Tibial nerve (tissue), 4 donors: ENCODE measurements at regions not wholly inside any gene's neighbourhood (a gene's known extent, or its start where the extent isn't known, plus 50 kb on each side); places are given as distances from the start of the nearest gene placed in this dataset.

Source experiments
- DNase-seq, 2 donors: peaks; one replicate each; pipeline ENCODE4 v3.0.0-alpha.2; 2019; ENCODE audit warnings: low spot score in 2 of 2
- H3K27ac ChIP-seq, 4 donors: fragments of 200-600 bp; sonication (generic) in 3 of 4; one replicate each; pipeline ENCODE4 v1.5.1; 2017 to 2019; ENCODE audit warnings: mild to moderate bottlenecking in 1 of 4
- H3K27me3 ChIP-seq, 2 donors: fragments of 200-600 bp; sonication (generic) in 1 of 2; one replicate each; pipeline versions ENCODE4 v1.5.1 to v1.6.0; 2017 to 2019
- H3K36me3 ChIP-seq, 3 donors: fragments of 200-600 bp; sonication (generic); one replicate each; pipeline ENCODE4 v1.5.1; 2018 to 2019
- H3K4me1 ChIP-seq, 4 donors: fragments of 200-600 bp; sonication (generic) in 3 of 4; one replicate each; pipeline ENCODE4 v1.5.1; 2017 to 2019
- H3K4me3 ChIP-seq, 4 donors: fragments of 200-600 bp; sonication (generic) in 3 of 4; one replicate each; pipeline ENCODE4 v1.5.1; 2017 to 2019; ENCODE audit warnings: mild to moderate bottlenecking in 1 of 4, moderate library complexity in 1 of 4
- H3K9me3 ChIP-seq, 4 donors: fragments of 200-600 bp; sonication (generic) in 3 of 4; one replicate each; pipeline ENCODE4 v1.5.1; 2017 to 2019
- EP300 ChIP-seq, 2 donors: sonication (generic); formaldehyde crosslinking; IDR thresholded peaks; one replicate each; pipeline ENCODE4 v1.6.1; 2017; ENCODE audit warnings: antibody characterized with exemption in 2 of 2, mild to moderate bottlenecking in 1 of 2
- POLR2A ChIP-seq, 2 donors: fragments of 450-650 bp; IDR thresholded peaks; one replicate each; pipeline ENCODE4 v1.6.1; 2017; ENCODE audit warnings: antibody characterized with exemption in 2 of 2, mild to moderate bottlenecking in 2 of 2, moderate library complexity in 2 of 2
- WGBS, 2 donors: methylation state at CpG; one replicate each; pipeline ENCODE4 v1.1.5; 2018; 5-methylcytosine and 5-hydroxymethylcytosine counted together
- TF ChIP-seq, protein P1 (sequence below), 5 experiments: fragments of 200-600 bp in 3 of 5; fragments of 450-650 bp in 2 of 5; sonication (generic) in 3 of 5; IDR thresholded peaks; one replicate each; pipeline ENCODE4 v1.5.1; 2016 to 2019; ENCODE audit warnings: antibody characterized with exemption in 5 of 5, mild to moderate bottlenecking in 3 of 5, moderate library complexity in 2 of 5

DNA sequence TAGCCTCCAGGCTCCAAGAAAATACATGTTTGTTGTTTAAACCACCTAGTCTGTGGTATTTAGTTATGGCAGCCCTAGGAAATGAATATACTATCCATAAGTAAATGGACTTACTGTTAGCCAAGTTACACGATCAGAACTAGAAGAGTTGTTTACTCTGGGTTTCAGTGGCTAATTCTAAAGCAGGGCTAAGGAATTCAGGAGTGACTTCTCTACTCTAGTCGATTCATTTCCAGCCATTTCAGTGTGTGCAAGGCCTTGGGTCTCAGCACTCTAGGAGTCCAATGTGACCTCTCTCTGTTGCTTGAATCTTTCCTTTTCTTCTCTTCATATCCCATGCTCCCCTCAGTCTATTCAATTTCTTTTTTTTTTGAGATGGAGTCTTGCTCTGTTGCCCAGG lies 66.7 kb downstream of the BHLHE40 start:
- Histone ChIP-seq H3K9me3 (peaks cover 0 to 3% (median 0%) of the 10 kb centered on the region in 4 donors), H3K4me3 (no peak overlapping the region), H3K27ac (no peak overlapping the region), H3K4me1 (no peaks in the 10 kb centered on the region), H3K36me3 (no peaks in the 10 kb centered on the region), H3K27me3 (no peaks in the 10 kb centered on the region)
- TF ChIP-seq EP300 (IDR thresholded peaks at IDR 0.05) (no peak), POLR2A (IDR thresholded peaks at IDR 0.05) (no peak)
- TF ChIP-seq, protein P1, sequence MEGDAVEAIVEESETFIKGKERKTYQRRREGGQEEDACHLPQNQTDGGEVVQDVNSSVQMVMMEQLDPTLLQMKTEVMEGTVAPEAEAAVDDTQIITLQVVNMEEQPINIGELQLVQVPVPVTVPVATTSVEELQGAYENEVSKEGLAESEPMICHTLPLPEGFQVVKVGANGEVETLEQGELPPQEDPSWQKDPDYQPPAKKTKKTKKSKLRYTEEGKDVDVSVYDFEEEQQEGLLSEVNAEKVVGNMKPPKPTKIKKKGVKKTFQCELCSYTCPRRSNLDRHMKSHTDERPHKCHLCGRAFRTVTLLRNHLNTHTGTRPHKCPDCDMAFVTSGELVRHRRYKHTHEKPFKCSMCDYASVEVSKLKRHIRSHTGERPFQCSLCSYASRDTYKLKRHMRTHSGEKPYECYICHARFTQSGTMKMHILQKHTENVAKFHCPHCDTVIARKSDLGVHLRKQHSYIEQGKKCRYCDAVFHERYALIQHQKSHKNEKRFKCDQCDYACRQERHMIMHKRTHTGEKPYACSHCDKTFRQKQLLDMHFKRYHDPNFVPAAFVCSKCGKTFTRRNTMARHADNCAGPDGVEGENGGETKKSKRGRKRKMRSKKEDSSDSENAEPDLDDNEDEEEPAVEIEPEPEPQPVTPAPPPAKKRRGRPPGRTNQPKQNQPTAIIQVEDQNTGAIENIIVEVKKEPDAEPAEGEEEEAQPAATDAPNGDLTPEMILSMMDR (IDR thresholded peaks at IDR 0.05): no peak
- WGBS, 2 donors: 64% methylated on average over 2 of the region's 2 CpGs
- no peak for DNase-seq

DNA sequence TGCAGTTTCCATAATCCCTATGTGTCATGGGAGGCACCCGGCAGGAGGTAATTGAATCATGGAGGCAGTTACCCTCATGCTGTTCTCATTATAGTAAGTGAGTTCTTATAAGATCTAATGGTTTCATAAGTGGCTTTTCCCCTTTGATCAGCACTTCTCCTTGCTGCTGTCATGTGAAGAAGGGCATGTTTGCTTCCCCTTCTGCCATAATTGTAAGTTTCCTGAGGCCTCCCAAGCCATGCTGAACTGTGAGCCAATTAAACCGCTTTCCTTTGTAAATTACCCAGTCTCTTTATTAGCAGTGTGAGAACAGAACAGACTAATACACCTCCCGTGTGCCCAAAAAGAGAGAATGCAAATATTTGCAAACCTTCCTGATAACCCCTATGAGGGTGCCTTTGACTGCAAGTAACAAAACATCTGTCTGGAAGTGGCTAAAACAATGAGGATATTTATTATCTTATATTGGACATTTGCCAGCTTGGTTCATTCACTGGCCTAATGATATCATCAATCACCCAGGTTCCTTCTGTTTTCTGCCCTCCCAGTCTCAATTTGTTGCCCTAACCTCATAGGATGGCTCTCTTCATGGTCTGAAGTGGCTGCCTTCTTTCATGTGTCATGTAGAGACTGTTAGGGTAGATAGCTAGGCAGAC lies 68.7 kb downstream of the BHLHE40 start:
- 53 to 64% methylated on average over 3 of the region's 3 CpGs for WGBS, 2 donors
- TF ChIP-seq EP300 (IDR thresholded peaks at IDR 0.05): no peak
- TF ChIP-seq POLR2A (IDR thresholded peaks at IDR 0.05): no peak
- TF ChIP-seq, protein P1 (IDR thresholded peaks at IDR 0.05): no peak
- no peak for DNase-seq
- peaks cover 0 to 3% (median 0%) of the 10 kb centered on the region in 4 donors for H3K9me3 ChIP-seq
- no peaks in the 10 kb centered on the region for H3K4me1 ChIP-seq
- H3K36me3 ChIP-seq: no peaks in the 10 kb centered on the region
- H3K4me3 ChIP-seq: no peak overlapping the region
- no peak overlapping the region for H3K27ac ChIP-seq
- no peaks in the 10 kb centered on the region for H3K27me3 ChIP-seq

DNA sequence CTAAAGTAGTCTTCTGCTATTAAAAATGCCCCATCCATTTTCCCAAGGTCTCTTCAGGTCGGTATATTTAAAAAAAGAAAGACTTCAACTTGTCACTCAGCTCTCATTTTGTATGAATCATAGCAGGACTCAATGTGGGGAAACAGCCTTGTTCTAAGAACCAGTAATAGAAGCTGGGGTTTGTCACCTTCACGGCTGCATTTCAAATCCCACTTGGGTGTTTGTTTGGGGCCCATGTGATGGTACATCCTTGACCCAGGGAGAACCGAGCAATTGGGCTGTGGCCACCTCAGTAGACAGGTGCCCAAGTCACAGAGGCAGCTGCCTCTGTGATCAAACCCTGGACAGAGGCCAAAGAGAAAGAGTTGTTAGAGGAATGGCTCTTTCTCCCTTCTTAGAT lies 70.3 kb upstream of the ARL8B start:
- H3K27ac ChIP-seq: no peak overlapping the region
- no peaks in the 10 kb centered on the region for H3K36me3 ChIP-seq
- H3K27me3 ChIP-seq: no peaks in the 10 kb centered on the region
- no peak overlapping the region for H3K4me3 ChIP-seq
- WGBS, 2 donors: 70 to 77% methylated on average over 3 of the region's 3 CpGs
- DNase-seq: no peak
- TF ChIP-seq EP300 (IDR thresholded peaks at IDR 0.05) (no peak), POLR2A (IDR thresholded peaks at IDR 0.05) (no peak)
- TF ChIP-seq, protein P1 (IDR thresholded peaks at IDR 0.05): no peak
- H3K4me1 ChIP-seq: peaks cover 0 to 6% (median 0%) of the 10 kb centered on the region in 4 donors
- peaks cover 0 to 3% (median 0%) of the 10 kb centered on the region in 4 donors for H3K9me3 ChIP-seq

DNA sequence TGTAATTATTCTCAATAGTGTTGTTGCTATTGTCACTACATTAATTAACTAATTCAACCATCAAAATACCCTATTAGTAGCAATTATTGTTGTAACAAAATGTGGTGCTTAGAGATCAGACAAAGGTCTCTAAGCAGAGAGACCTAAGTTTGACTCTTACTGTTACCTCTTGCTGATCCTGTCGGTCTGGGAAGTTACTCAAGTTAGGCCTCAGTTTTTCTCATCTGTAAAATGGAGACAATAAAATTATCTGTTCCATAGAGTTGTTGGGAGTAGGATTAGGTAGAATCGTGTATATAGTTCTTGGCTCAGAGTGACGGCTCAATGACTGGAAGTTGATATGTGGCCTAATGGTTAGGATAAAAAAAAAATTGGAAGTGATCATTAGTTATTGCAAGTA lies 69.8 kb upstream of the ARL8B start:
- Histone ChIP-seq H3K27me3 (no peaks in the 10 kb centered on the region), H3K36me3 (no peaks in the 10 kb centered on the region), H3K4me1 (peaks cover 0 to 6% (median 0%) of the 10 kb centered on the region in 4 donors), H3K9me3 (peaks cover 0 to 3% (median 0%) of the 10 kb centered on the region in 4 donors), H3K4me3 (no peak overlapping the region), H3K27ac (no peak overlapping the region)
- TF ChIP-seq, protein P1 (IDR thresholded peaks at IDR 0.05): no peak
- TF ChIP-seq EP300 (IDR thresholded peaks at IDR 0.05) (no peak), POLR2A (IDR thresholded peaks at IDR 0.05) (no peak)
- DNase-seq: no peak
- WGBS, 2 donors: 91 to 95% methylated on average over 3 of the region's 3 CpGs

DNA sequence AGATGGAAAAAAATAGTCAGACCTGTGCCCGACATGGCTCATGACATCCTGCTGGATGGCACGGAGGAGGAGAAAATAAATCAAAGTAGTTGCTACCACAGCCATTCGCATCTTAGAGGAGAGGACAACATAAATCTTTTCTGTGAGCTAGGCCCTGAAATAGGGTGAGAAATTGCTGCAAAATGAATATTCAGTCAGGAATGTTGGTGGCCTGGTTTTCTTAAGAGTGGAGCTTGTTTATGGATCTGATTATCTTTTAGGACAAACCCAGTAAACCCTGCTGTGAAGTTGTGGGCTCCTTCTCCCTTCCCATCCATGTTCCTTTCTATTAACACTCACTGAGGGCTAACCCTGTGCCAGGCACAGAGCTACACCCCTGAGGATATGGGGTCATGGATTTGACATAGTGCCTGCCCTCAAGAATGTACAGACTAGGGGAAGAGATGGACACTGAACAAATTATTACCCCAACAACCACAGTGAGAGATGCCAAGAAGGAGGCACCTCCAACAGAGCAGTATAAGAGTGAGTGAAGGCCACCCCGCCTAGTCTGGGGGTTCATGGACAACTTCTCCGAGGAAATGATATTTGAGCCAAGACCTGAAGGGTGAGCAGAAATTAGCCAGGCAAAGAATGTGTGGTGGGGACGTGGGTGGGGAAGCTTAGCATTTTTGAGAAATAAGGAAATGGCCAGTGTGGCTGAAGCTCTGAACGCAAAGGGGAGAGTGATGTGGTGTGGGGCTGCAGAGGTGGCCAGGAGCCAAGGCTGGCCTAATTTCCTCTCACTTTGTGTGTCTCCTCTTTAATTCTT lies 68.9 kb upstream of the ARL8B start:
- TF ChIP-seq POLR2A (IDR thresholded peaks at IDR 0.05) (no peak), EP300 (IDR thresholded peaks at IDR 0.05) (no peak)
- TF ChIP-seq, protein P1 (IDR thresholded peaks at IDR 0.05): no peak
- Histone ChIP-seq H3K27me3 (no peaks in the 10 kb centered on the region), H3K4me1 (peaks cover 0 to 12% (median 4%) of the 10 kb centered on the region in 4 donors), H3K9me3 (no peaks in the 10 kb centered on the region), H3K36me3 (no peaks in the 10 kb centered on the region), H3K4me3 (no peak overlapping the region), H3K27ac (peak overlapping the region in 2 of 4 donors; percentile 25 to 51)
- WGBS, 2 donors: 63 to 67% methylated on average over 7 of the region's 7 CpGs
- DNase-seq: no peak
